OCI-LY1 (cell line): ENCODE measurements at regions not wholly inside any gene's neighbourhood (a gene's known extent, or its start where the extent isn't known, plus 50 kb on each side); places are given as distances from the start of the nearest gene placed in this dataset.

ENCODE experiments used
- H2AFZ ChIP-seq: fragments of 200-600 bp; sonication (generic), shearing (Covaris generic); 2 replicates; pipeline ENCODE4 v1.6.0; 2014; ENCODE audit warnings: antibody characterized with exemption, mild to moderate bottlenecking, low read length
- H3F3A ChIP-seq: fragments of 200-600 bp; sonication (generic), shearing (Covaris generic); 2 replicates; pipeline ENCODE4 v1.6.0; 2014; ENCODE audit warnings: mild to moderate bottlenecking, antibody characterized with exemption, low read length, moderate library complexity; ENCODE audit not compliant: insufficient read depth
- H3K27ac ChIP-seq: fragments of 200-600 bp; sonication (generic); 2 replicates; pipeline ENCODE4 v1.5.1; 2014; ENCODE audit warnings: low read length, mixed run types, mild to moderate bottlenecking, low read depth; ENCODE audit not compliant: poor library complexity, severe bottlenecking
- H3K27me3 ChIP-seq: fragments of 200-600 bp; sonication (generic); 2 replicates; pipeline ENCODE4 v1.6.0; 2014; ENCODE audit warnings: antibody characterized with exemption, mild to moderate bottlenecking, low read length, moderate library complexity; ENCODE audit not compliant: insufficient read depth
- H3K36me3 ChIP-seq: fragments of 200-600 bp; sonication (generic); 2 replicates; pipeline ENCODE4 v1.6.1; 2014; ENCODE audit warnings: mild to moderate bottlenecking, antibody characterized with exemption, low read length, moderate library complexity, mixed read lengths; ENCODE audit not compliant: insufficient read depth
- H3K4me1 ChIP-seq: fragments of 200-600 bp; sonication (generic); 2 replicates; pipeline ENCODE4 v1.5.1; 2014; ENCODE audit warnings: mild to moderate bottlenecking, low read length, moderate library complexity; ENCODE audit not compliant: insufficient read depth, severe bottlenecking
- H3K4me2 ChIP-seq: fragments of 200-600 bp; sonication (generic), shearing (Covaris generic); 2 replicates; pipeline ENCODE4 v1.6.1; 2014; ENCODE audit warnings: low read length
- H3K4me3 ChIP-seq: fragments of 200-600 bp; sonication (generic); 2 replicates; pipeline ENCODE4 v1.5.1; 2014; ENCODE audit warnings: low read length, low read depth, mild to moderate bottlenecking, mixed read lengths; ENCODE audit not compliant: poor library complexity, severe bottlenecking
- H3K79me2 ChIP-seq: fragments of 200-600 bp; shearing (Covaris generic); 2 replicates; pipeline ENCODE4 v1.6.1; 2016; ENCODE audit warnings: mixed run types, low read length, mixed read lengths; ENCODE audit not compliant: insufficient read depth
- H3K9ac ChIP-seq: fragments of 200-600 bp; sonication (generic), shearing (Covaris generic); 2 replicates; pipeline ENCODE4 v1.6.1; 2014; ENCODE audit warnings: mild to moderate bottlenecking, low read length, mixed read lengths
- H3K9me2 ChIP-seq: fragments of 200-600 bp; sonication (generic), shearing (Covaris generic); 2 replicates; pipeline ENCODE4 v1.6.1; 2014; ENCODE audit warnings: low read depth, mild to moderate bottlenecking, low read length, mixed read lengths
- H3K9me3 ChIP-seq: fragments of 200-600 bp; shearing (Covaris generic); 2 replicates; pipeline ENCODE4 v1.6.1; 2014; ENCODE audit warnings: low read length, mixed read lengths
- H4K20me1 ChIP-seq: fragments of 200-600 bp; sonication (generic), shearing (Covaris generic); 2 replicates; pipeline ENCODE4 v1.6.0; 2016; ENCODE audit warnings: mild to moderate bottlenecking, low read length; ENCODE audit not compliant: insufficient read depth
- CTCF ChIP-seq: fragments of 200-600 bp; sonication (generic), shearing (Covaris generic); IDR thresholded peaks from 2 replicates; pipeline ENCODE4 v1.5.1; 2017; ENCODE audit warnings: mild to moderate bottlenecking, antibody characterized with exemption, low read length, moderate library complexity, mixed read lengths
- EZH2 ChIP-seq: fragments of 200-600 bp; sonication (generic), shearing (Covaris generic); IDR thresholded peaks from 2 replicates; pipeline ENCODE4 v1.8.0; 2017; ENCODE audit warnings: borderline replicate concordance, mixed run types, mild to moderate bottlenecking, antibody characterized with exemption, low read length, moderate library complexity, mixed read lengths

GRCh38 chr5:12335938-12336337 is 431.7 kb upstream of the CTNND2 start:
- H4K20me1 ChIP-seq: no peaks in the 10 kb centered on the region
- H3K79me2 ChIP-seq: no peaks in the 10 kb centered on the region
- no peak overlapping the region for H3K27ac ChIP-seq
- TF ChIP-seq CTCF (no peak), EZH2 (no peak)
- no peaks in the 10 kb centered on the region for H3K9me3 ChIP-seq
- H3K27me3 ChIP-seq: no peaks in the 10 kb centered on the region
- no peak overlapping the region for H2AFZ ChIP-seq
- H3K4me1 ChIP-seq: no peaks in the 10 kb centered on the region
- H3K4me3 ChIP-seq: no peak overlapping the region
- no peaks in the 10 kb centered on the region for H3F3A ChIP-seq
- H3K9me2 ChIP-seq: no peaks in the 10 kb centered on the region
- H3K4me2 ChIP-seq: no peak overlapping the region
- no peaks in the 10 kb centered on the region for H3K36me3 ChIP-seq
- H3K9ac ChIP-seq: no peak overlapping the region

GRCh38 chr5:12332480-12332879 is 428.2 kb upstream of the CTNND2 start:
- H3K27me3 ChIP-seq: no peaks in the 10 kb centered on the region
- no peaks in the 10 kb centered on the region for H3K36me3 ChIP-seq
- H3K9me2 ChIP-seq: no peaks in the 10 kb centered on the region
- no peaks in the 10 kb centered on the region for H3K79me2 ChIP-seq
- H2AFZ ChIP-seq: no peak overlapping the region
- no peak overlapping the region for H3K4me2 ChIP-seq
- no peak overlapping the region for H3K4me3 ChIP-seq
- TF ChIP-seq CTCF: no peak
- TF ChIP-seq EZH2: no peak
- no peak overlapping the region for H3K27ac ChIP-seq
- no peaks in the 10 kb centered on the region for H3K4me1 ChIP-seq
- H3K9me3 ChIP-seq: no peaks in the 10 kb centered on the region
- no peaks in the 10 kb centered on the region for H3F3A ChIP-seq
- H4K20me1 ChIP-seq: no peaks in the 10 kb centered on the region
- H3K9ac ChIP-seq: no peak overlapping the region

GRCh38 chr5:12330993-12331588 is 426.8 kb upstream of the CTNND2 start:
- H3F3A ChIP-seq: no peaks in the 10 kb centered on the region
- no peak overlapping the region for H3K4me2 ChIP-seq
- no peak overlapping the region for H2AFZ ChIP-seq
- no peaks in the 10 kb centered on the region for H4K20me1 ChIP-seq
- no peaks in the 10 kb centered on the region for H3K36me3 ChIP-seq
- H3K9me2 ChIP-seq: no peaks in the 10 kb centered on the region
- no peaks in the 10 kb centered on the region for H3K79me2 ChIP-seq
- H3K27me3 ChIP-seq: no peaks in the 10 kb centered on the region
- H3K27ac ChIP-seq: no peak overlapping the region
- H3K4me1 ChIP-seq: no peaks in the 10 kb centered on the region
- no peaks in the 10 kb centered on the region for H3K9me3 ChIP-seq
- no peak overlapping the region for H3K4me3 ChIP-seq
- no peak for TF ChIP-seq CTCF
- TF ChIP-seq EZH2: no peak
- no peak overlapping the region for H3K9ac ChIP-seq
